ENCODE measurements at regions not wholly inside any gene's neighbourhood (a gene's known extent, or its start where the extent isn't known, plus 50 kb on each side); places are given as distances from the start of the nearest gene placed in this dataset.

DNA sequence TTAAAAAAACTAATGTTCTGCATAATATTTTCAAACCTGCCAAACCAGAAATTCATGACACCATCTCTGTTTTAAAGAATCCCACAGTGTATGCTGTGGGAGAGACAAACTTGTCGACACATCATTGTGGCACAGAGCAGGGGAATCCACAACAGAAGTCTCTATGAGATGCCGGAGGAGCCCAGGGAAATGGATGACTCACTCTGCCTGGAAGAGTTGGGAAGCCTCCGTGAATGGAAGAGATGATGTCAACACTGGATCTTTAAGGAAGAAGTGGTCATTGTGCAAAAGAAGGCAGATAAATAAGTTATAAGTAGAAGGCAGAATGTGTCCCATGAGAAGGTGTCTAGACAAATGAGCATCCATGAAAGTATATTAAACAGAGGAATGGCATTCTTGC is 595.1 kb downstream of the RAB28 start:
- TF ChIP-seq, protein P1, sequence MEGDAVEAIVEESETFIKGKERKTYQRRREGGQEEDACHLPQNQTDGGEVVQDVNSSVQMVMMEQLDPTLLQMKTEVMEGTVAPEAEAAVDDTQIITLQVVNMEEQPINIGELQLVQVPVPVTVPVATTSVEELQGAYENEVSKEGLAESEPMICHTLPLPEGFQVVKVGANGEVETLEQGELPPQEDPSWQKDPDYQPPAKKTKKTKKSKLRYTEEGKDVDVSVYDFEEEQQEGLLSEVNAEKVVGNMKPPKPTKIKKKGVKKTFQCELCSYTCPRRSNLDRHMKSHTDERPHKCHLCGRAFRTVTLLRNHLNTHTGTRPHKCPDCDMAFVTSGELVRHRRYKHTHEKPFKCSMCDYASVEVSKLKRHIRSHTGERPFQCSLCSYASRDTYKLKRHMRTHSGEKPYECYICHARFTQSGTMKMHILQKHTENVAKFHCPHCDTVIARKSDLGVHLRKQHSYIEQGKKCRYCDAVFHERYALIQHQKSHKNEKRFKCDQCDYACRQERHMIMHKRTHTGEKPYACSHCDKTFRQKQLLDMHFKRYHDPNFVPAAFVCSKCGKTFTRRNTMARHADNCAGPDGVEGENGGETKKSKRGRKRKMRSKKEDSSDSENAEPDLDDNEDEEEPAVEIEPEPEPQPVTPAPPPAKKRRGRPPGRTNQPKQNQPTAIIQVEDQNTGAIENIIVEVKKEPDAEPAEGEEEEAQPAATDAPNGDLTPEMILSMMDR (IDR thresholded peaks at IDR 0.05) = no peak
- TF ChIP-seq POLR2A (IDR thresholded peaks at IDR 0.05) (no peak), POLR2AphosphoS5 (IDR thresholded peaks at IDR 0.05) (no peak)
